ENCODE measurements at regions not wholly inside any gene's neighbourhood (a gene's known extent, or its start where the extent isn't known, plus 50 kb on each side); places are given as distances from the start of the nearest gene placed in this dataset.

- Histone ChIP-seq H3K9me2 (ENCODE audit: insufficient read depth) (no peaks in the 10 kb centered on the region), H3K4me3 (replicated peaks in 1 of 2; ENCODE audit: low read depth in 1 of 2, low read length in 2 of 2) (no peak overlapping the region), H3K9ac (ENCODE audit: low read length) (no peak overlapping the region), H3K27me3 (ENCODE audit: insufficient read depth, low read length) (no peaks in the 10 kb centered on the region), H3K27ac (ENCODE audit: low read depth, low read length) (no peak overlapping the region), H2AFZ (ENCODE audit: low read depth, low read length, poor library complexity, severe bottlenecking) (no peak overlapping the region), H3K4me1 (ENCODE audit: control insufficient read depth in 1 of 2, insufficient read depth in 2 of 2, low read length in 2 of 2) (no peaks in the 10 kb centered on the region), H3K36me3 (ENCODE audit: control insufficient read depth in 1 of 2, insufficient read depth in 2 of 2, low read length in 2 of 2) (no peaks in the 10 kb centered on the region), H3K4me2 (ENCODE audit: low read length) (no peak overlapping the region), H3K79me2 (ENCODE audit: insufficient read depth, low read length) (no peaks in the 10 kb centered on the region), H3K9me3 (ENCODE audit: control insufficient read depth in 1 of 2, insufficient read depth in 1 of 2, low read depth in 1 of 2, low read length in 2 of 2) (no peaks in the 10 kb centered on the region), H4K20me1 (ENCODE audit: insufficient read depth) (no peaks in the 10 kb centered on the region)
- ATAC-seq (no peak), DNase-seq (ENCODE audit: low read depth, low spot score) (no peak)
- CTCF ChIA-PET, result no interaction called here
- BruUV-seq (replicated peaks), result no TSS peak
- intact Hi-C loops (cut with micrococcal nuclease), result no loop called here
- RAD21 ChIA-PET (ENCODE audit: low non-redundant PET in 1 of 2, low total read pairs in 2 of 2, uncharacterized antibody in 2 of 2, unreplicated experiment in 2 of 2), result no interaction called here
- no peak for TF ChIP-seq CTCF (IDR thresholded peaks at IDR 0.05 in 2 of 3, conservative IDR thresholded peaks at IDR 0.05 in 1 of 3; ENCODE audit: borderline replicate concordance in 1 of 3, insufficient read depth in 1 of 3, low read depth in 2 of 3, low read length in 2 of 3)
- TF ChIP-seq ZFX (IDR thresholded peaks at IDR 0.05), result no peak
- no peak for TF ChIP-seq POLR2AphosphoS5 (IDR thresholded peaks at IDR 0.05; ENCODE audit: low read depth, low read length)
- no peak for TF ChIP-seq EZH2phosphoT487 (IDR thresholded peaks at IDR 0.05; ENCODE audit: borderline replicate concordance)
- no peak for TF ChIP-seq ZBTB33 (IDR thresholded peaks at IDR 0.05; ENCODE audit: extremely low read depth, insufficient replicate concordance, low read length)
- TF ChIP-seq YY1 (IDR thresholded peaks at IDR 0.05; ENCODE audit: extremely low read depth, insufficient replicate concordance, low read depth, low read length), result no peak
- TF ChIP-seq ZNF274 (IDR thresholded peaks at IDR 0.05; ENCODE audit: low read depth, low read length), result no peak
- TF ChIP-seq CBX3 (IDR thresholded peaks at IDR 0.05; ENCODE audit: low read depth), result no peak
- TF ChIP-seq SRF (IDR thresholded peaks at IDR 0.05; ENCODE audit: low read depth), result no peak
- no peak for TF ChIP-seq FOSL1 (IDR thresholded peaks at IDR 0.05; ENCODE audit: low read depth)
- TF ChIP-seq ATF3 (IDR thresholded peaks at IDR 0.05), result no peak
- TF ChIP-seq REST (IDR thresholded peaks at IDR 0.05; ENCODE audit: low read depth), result no peak
- no peak for TF ChIP-seq ELF1 (IDR thresholded peaks at IDR 0.05; ENCODE audit: borderline replicate concordance, low read depth)
- no peak for TF ChIP-seq TCF7L2 (IDR thresholded peaks at IDR 0.05; ENCODE audit: borderline replicate concordance, extremely low read depth, insufficient read depth, insufficient read length)
- POLR2A ChIA-PET, result no interaction called here
Measured at GRCh38 chr13:73497430-73497829, 438.6 kb downstream of the KLF5 start.

All from HCT116 (cell line).